GM23248 (cell line): ENCODE measurements at regions not wholly inside any gene's neighbourhood (a gene's known extent, or its start where the extent isn't known, plus 50 kb on each side); places are given as distances from the start of the nearest gene placed in this dataset.

Experiments used
- DNase-seq: peaks from one replicate; pipeline ENCODE4 v3.0.0-alpha.2; 2015
- H2AFZ ChIP-seq: fragments of 200-600 bp; sonication (generic); 2 replicates; pipeline ENCODE4 v1.6.1; 2016; ENCODE audit warnings: antibody characterized with exemption
- H3F3A ChIP-seq: fragments of 200-600 bp; sonication (generic); 2 replicates; pipeline ENCODE4 v1.6.1; 2016; ENCODE audit warnings: mild to moderate bottlenecking, antibody characterized with exemption, mixed run types; ENCODE audit not compliant: insufficient read depth
- H3K27ac ChIP-seq: fragments of 200-600 bp; sonication (generic); 2 replicates; pipeline ENCODE4 v1.5.1; 2016; ENCODE audit warnings: mild to moderate bottlenecking
- H3K27me3 ChIP-seq: fragments of 200-600 bp; sonication (generic); replicated peaks from 2 replicates; pipeline ENCODE4 v1.6.1; 2016; ENCODE audit warnings: mild to moderate bottlenecking; ENCODE audit not compliant: insufficient read depth
- H3K36me3 ChIP-seq: fragments of 200-600 bp; sonication (generic); 2 replicates; pipeline ENCODE4 v1.6.1; 2016; ENCODE audit warnings: low read depth, mild to moderate bottlenecking
- H3K4me1 ChIP-seq: fragments of 200-600 bp; sonication (generic); 2 replicates; pipeline ENCODE4 v1.6.1; 2016; ENCODE audit warnings: mild to moderate bottlenecking; ENCODE audit not compliant: insufficient read depth
- H3K4me2 ChIP-seq: fragments of 200-600 bp; sonication (generic); one replicate; pipeline ENCODE4 v1.6.1; 2016; ENCODE audit warnings: mild to moderate bottlenecking; ENCODE audit not compliant: unreplicated experiment
- H3K4me3 ChIP-seq: fragments of 200-600 bp; sonication (generic); 2 replicates; pipeline ENCODE4 v1.5.1; 2016; ENCODE audit warnings: mild to moderate bottlenecking
- H3K79me2 ChIP-seq: fragments of 200-600 bp; sonication (generic); 2 replicates; pipeline ENCODE4 v1.6.1; 2016; ENCODE audit warnings: mild to moderate bottlenecking; ENCODE audit not compliant: insufficient read depth
- H3K9ac ChIP-seq: fragments of 200-600 bp; sonication (generic); 2 replicates; pipeline ENCODE4 v1.6.1; 2016; ENCODE audit warnings: mild to moderate bottlenecking
- H3K9me2 ChIP-seq: fragments of 200-600 bp; sonication (generic); 2 replicates; pipeline ENCODE4 v1.6.1; 2016; ENCODE audit warnings: mixed run types, mild to moderate bottlenecking, moderate library complexity; ENCODE audit not compliant: insufficient read depth
- H3K9me3 ChIP-seq: fragments of 200-600 bp; sonication (generic); one replicate; pipeline ENCODE4 v1.6.1; 2017; ENCODE audit warnings: low read depth
- H4K20me1 ChIP-seq: fragments of 200-600 bp; sonication (generic); 2 replicates; pipeline ENCODE4 v1.6.0; 2016; ENCODE audit not compliant: insufficient read depth
- EZH2 ChIP-seq: fragments of 200-600 bp; sonication (generic); IDR thresholded peaks from 2 replicates; pipeline ENCODE4 v1.6.1; 2018; ENCODE audit warnings: antibody characterized with exemption, mild to moderate bottlenecking; ENCODE audit not compliant: insufficient read depth, poor library complexity, severe bottlenecking
- EZH2phosphoT487 ChIP-seq: fragments of 200-600 bp; sonication (generic); IDR thresholded peaks from 2 replicates; pipeline ENCODE4 v1.6.1; 2018; ENCODE audit warnings: antibody characterized with exemption, moderate library complexity, mild to moderate bottlenecking, low read depth; ENCODE audit not compliant: insufficient read depth
- WGBS, 2 experiments: methylation state at CpG; one replicate each; pipeline ENCODE4 v1.1.6; 2015 to 2017; ENCODE audit warnings: low lambda C conversion rate in 2 of 2, low coverage in 1 of 2; ENCODE audit errors: missing lambda C conversion rate in 2 of 2; 5-methylcytosine and 5-hydroxymethylcytosine counted together
- in situ Hi-C: fragments of 300-500 bp; cut with MboI; formaldehyde crosslinking; loops from 2 replicates; pipeline ENCODE4 v1.15.0; 2020

GRCh38 chr4:156015781-156016180 is 62.1 kb upstream of the CTSO start:
- H3K27ac ChIP-seq, result no peak overlapping the region
- H3K4me3 ChIP-seq, result no peak overlapping the region
- in situ Hi-C loops, result no loop called here
- no peak for TF ChIP-seq EZH2phosphoT487
- TF ChIP-seq EZH2, result no peak
- DNase-seq, result no peak
- H2AFZ ChIP-seq, result no peak overlapping the region
- no peaks in the 10 kb centered on the region for H3K9me2 ChIP-seq
- H3K36me3 ChIP-seq, result no peaks in the 10 kb centered on the region
- H4K20me1 ChIP-seq, result no peaks in the 10 kb centered on the region
- no peak overlapping the region for H3K4me2 ChIP-seq
- no peak overlapping the region for H3K9ac ChIP-seq
- no peaks in the 10 kb centered on the region for H3K79me2 ChIP-seq
- no peaks in the 10 kb centered on the region for H3F3A ChIP-seq
- H3K4me1 ChIP-seq, result no peaks in the 10 kb centered on the region
- no peaks in the 10 kb centered on the region for H3K9me3 ChIP-seq
- H3K27me3 ChIP-seq, result no peaks in the 10 kb centered on the region
- WGBS, 2 experiments, result 32 to 45% methylated on average over 1 of the region's 1 CpG

GRCh38 chr4:156006192-156006591 is 52.5 kb upstream of the CTSO start:
- Histone ChIP-seq H3K9me3 (no peaks in the 10 kb centered on the region), H3K36me3 (no peaks in the 10 kb centered on the region), H3K79me2 (no peaks in the 10 kb centered on the region), H3K9me2 (no peaks in the 10 kb centered on the region), H2AFZ (no peak overlapping the region), H3K4me3 (no peak overlapping the region), H3K4me2 (no peak overlapping the region), H3K27me3 (no peaks in the 10 kb centered on the region), H3K27ac (no peak overlapping the region), H3K4me1 (no peaks in the 10 kb centered on the region), H3F3A (no peaks in the 10 kb centered on the region), H4K20me1 (no peaks in the 10 kb centered on the region), H3K9ac (no peak overlapping the region)
- no peak for TF ChIP-seq EZH2
- no peak for TF ChIP-seq EZH2phosphoT487
- 69 to 79% methylated on average over 16 of the region's 16 CpGs for WGBS, 2 experiments
- in situ Hi-C loops, result no loop called here
- DNase-seq, result no peak
